ENCODE measurements at regions not wholly inside any gene's neighbourhood (a gene's known extent, or its start where the extent isn't known, plus 50 kb on each side); places are given as distances from the start of the nearest gene placed in this dataset.

DNA sequence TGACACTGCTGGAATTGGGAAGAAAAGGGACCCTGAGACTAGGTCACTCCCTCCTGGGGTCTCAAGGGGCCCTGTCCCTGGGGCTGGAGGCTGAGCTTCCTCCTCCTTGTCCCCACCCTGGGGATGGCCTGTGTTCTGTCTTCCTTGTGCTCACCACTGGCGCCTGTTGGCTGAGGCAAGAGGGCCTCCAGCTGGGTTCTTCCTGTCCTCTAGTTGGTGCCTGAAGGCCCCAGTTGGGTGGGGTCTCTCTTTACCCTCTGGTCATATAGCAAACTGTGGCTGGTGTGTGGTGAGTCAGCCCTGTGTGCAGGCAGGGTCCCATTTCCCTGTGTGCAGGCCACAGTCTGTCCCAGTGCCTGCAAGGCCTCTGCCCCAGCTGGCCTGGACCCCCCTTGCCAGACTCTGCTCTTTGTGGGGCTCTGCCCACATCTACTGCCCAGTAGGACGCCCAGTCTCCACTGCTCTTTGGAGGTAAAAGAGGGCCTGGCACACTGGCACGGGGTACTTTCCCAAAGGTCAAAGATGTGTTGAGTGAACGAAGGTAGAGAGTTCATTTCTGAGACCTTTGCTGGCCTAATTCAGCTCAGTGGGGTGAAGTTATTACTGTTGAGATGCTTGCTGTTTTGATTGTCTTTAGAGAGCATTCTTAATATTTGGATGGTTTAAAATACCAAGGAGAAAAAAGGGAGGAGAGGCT lies 55.1 kb upstream of the CLDN5 start:
- DNase-seq = no peak
- Histone ChIP-seq H2AFZ (ENCODE audit: low read length) (no peak overlapping the region), H3K9me3 (ENCODE audit: control insufficient read depth, low read depth, low read length) (no peaks in the 10 kb centered on the region), H3K4me2 (ENCODE audit: insufficient read depth, insufficient read length, low read length) (no peak overlapping the region), H3K56ac (ENCODE audit: insufficient read length, low read depth, low read length) (no peak overlapping the region), H3K79me2 (ENCODE audit: insufficient read depth, low read length) (no peaks in the 10 kb centered on the region), H3K4me1 (ENCODE audit: insufficient read depth, low read length) (no peaks in the 10 kb centered on the region; the same call in 1 of the 2 replicates), H2BK15ac (ENCODE audit: low read depth, low read length) (no peak overlapping the region), H2BK20ac (ENCODE audit: low read depth, low read length, poor library complexity, severe bottlenecking) (no peak overlapping the region), H3K23me2 (ENCODE audit: insufficient read length, low read depth, low read length, poor library complexity, severe bottlenecking) (peaks cover 3% of the 10 kb centered on the region), H2BK5ac (ENCODE audit: insufficient read length, low read length) (no peak overlapping the region), H3K4ac (ENCODE audit: low read depth, low read length) (no peak overlapping the region), H4K20me1 (ENCODE audit: control insufficient read depth, insufficient read depth, insufficient read length) (no peaks in the 10 kb centered on the region), H3K79me1 (ENCODE audit: insufficient read depth, low read depth, low read length, poor library complexity, severe bottlenecking) (no peaks in the 10 kb centered on the region), H3K27ac (ENCODE audit: insufficient read length, low read depth, low read length) (no peak overlapping the region), H4K5ac (ENCODE audit: insufficient read length, low read depth, low read length) (no peak overlapping the region), H3T11ph (ENCODE audit: low read length) (no peak overlapping the region), H4K91ac (ENCODE audit: insufficient read length, low read depth, low read length) (no peak overlapping the region), H2AK5ac (ENCODE audit: insufficient read length, low read length) (no peak overlapping the region), H2BK12ac (ENCODE audit: insufficient read length, low read depth, low read length) (no peak overlapping the region), H3K14ac (ENCODE audit: insufficient read depth, low read length) (no peak overlapping the region), H3K9ac (ENCODE audit: extremely low read depth, insufficient read length, low read length) (no peak overlapping the region), H4K8ac (replicated peaks; ENCODE audit: insufficient read length, low read depth, low read length) (no peak overlapping the region), H3K27me3 (ENCODE audit: insufficient read depth, low read length) (no peaks in the 10 kb centered on the region), H3K18ac (ENCODE audit: insufficient read length, low read depth, low read length) (no peak overlapping the region), H2BK120ac (ENCODE audit: low read depth, low read length, poor library complexity, severe bottlenecking) (no peak overlapping the region), H3K23ac (ENCODE audit: insufficient read length, low read depth, low read length) (no peak overlapping the region)
- Mint-ChIP-seq H3K4me1 (peaks cover 12 to 18% of the 10 kb centered on the region in 2 experiments), H3K27ac (peak overlapping the region in 2 of 3 experiments; percentile 19 to 40; a peak in 2 of 7 replicates), H3K9me3 (no peaks in the 10 kb centered on the region), H3K36me3 (ENCODE audit: insufficient read depth in 1 of 3, low read depth in 3 of 3) (no peaks in the 10 kb centered on the region), H3K4me3 (no peak overlapping the region), H3K27me3 (ENCODE audit: low read depth) (peaks cover 6% of the 10 kb centered on the region)
- no CpG with 5 or more reads among the region's 4 CpGs for WGBS (ENCODE audit: extremely low coverage, insufficient read length, low lambda C conversion rate)
- TF ChIP-seq, protein P1, sequence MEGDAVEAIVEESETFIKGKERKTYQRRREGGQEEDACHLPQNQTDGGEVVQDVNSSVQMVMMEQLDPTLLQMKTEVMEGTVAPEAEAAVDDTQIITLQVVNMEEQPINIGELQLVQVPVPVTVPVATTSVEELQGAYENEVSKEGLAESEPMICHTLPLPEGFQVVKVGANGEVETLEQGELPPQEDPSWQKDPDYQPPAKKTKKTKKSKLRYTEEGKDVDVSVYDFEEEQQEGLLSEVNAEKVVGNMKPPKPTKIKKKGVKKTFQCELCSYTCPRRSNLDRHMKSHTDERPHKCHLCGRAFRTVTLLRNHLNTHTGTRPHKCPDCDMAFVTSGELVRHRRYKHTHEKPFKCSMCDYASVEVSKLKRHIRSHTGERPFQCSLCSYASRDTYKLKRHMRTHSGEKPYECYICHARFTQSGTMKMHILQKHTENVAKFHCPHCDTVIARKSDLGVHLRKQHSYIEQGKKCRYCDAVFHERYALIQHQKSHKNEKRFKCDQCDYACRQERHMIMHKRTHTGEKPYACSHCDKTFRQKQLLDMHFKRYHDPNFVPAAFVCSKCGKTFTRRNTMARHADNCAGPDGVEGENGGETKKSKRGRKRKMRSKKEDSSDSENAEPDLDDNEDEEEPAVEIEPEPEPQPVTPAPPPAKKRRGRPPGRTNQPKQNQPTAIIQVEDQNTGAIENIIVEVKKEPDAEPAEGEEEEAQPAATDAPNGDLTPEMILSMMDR (conservative IDR thresholded peaks at IDR 0.05) = no peak

All from H9 (cell line).